SK-N-SH (cell line): ENCODE measurements at regions not wholly inside any gene's neighbourhood (a gene's known extent, or its start where the extent isn't known, plus 50 kb on each side); places are given as distances from the start of the nearest gene placed in this dataset.

Experiments used
- CTCF ChIA-PET: fragments of 300-600, 350-600 bp; formaldehyde crosslinking; extraction: SDS; loops from one replicate; lab custom pipeline; 2021; lab: Yijun Ruan, JAX
- POLR2A ChIA-PET: fragments of 350-600 bp; sonication (Branson Sonifier 250); formaldehyde crosslinking; extraction: SDS; loops from one replicate; lab custom pipeline; 2020; ENCODE audit warnings: antibody characterized with exemption, inconsistent platforms; lab: Yijun Ruan, JAX
- DNase-seq: peaks from one replicate; pipeline ENCODE4 v3.0.0; 2012
- H2AFZ ChIP-seq: fragments of 200-600 bp; sonication (generic); 2 replicates; pipeline ENCODE4 v1.8.1; 2016; ENCODE audit warnings: antibody characterized with exemption, mild to moderate bottlenecking, low read depth
- H3F3A ChIP-seq: fragments of 200-600 bp; sonication (generic); replicated peaks from 2 replicates; pipeline ENCODE3; 2016; ENCODE audit warnings: antibody characterized with exemption, mild to moderate bottlenecking; ENCODE audit not compliant: insufficient read depth
- H3K27ac ChIP-seq, 2 experiments: fragments of 200-500 bp in 1 of 2; fragments of 200-600 bp in 1 of 2; sonication (Bioruptor generic) in 1 of 2; sonication (generic), shearing (Covaris generic) in 1 of 2; 2 replicates each; pipeline versions ENCODE4 v1.5.1 to v1.6.1; 2014 to 2016; ENCODE audit warnings: low read depth in 2 of 2, inconsistent platforms in 1 of 2, low read length in 1 of 2, mild to moderate bottlenecking in 1 of 2, mixed read lengths in 1 of 2
- H3K27me3 ChIP-seq: fragments of 200-600 bp; sonication (generic), shearing (Covaris generic); 2 replicates; pipeline ENCODE4 v1.6.1; 2016; ENCODE audit warnings: mixed run types; ENCODE audit not compliant: insufficient read depth
- H3K36me3 ChIP-seq, 2 experiments: fragments of 200-500 bp in 1 of 2; fragments of 200-600 bp in 1 of 2; sonication (Bioruptor generic) in 1 of 2; sonication (generic) in 1 of 2; replicated peaks in 1 of 2; 2 replicates each; pipeline versions ENCODE3 to v1.5.1; 2014 to 2016; ENCODE audit warnings: low read length in 1 of 2, mild to moderate bottlenecking in 1 of 2; ENCODE audit not compliant: insufficient read depth in 2 of 2, control insufficient read depth in 1 of 2
- H3K4me1 ChIP-seq, 2 experiments: fragments of 200-500 bp in 1 of 2; fragments of 200-600 bp in 1 of 2; sonication (Bioruptor generic) in 1 of 2; sonication (generic), shearing (Covaris generic) in 1 of 2; 2 replicates each; pipeline versions ENCODE4 v1.5.1 to v1.6.1; 2014 to 2016; ENCODE audit warnings: low read depth in 1 of 2, low read length in 1 of 2, mixed run types in 1 of 2; ENCODE audit not compliant: insufficient read depth in 2 of 2, control insufficient read depth in 1 of 2
- H3K4me2 ChIP-seq: fragments of 200-600 bp; sonication (generic), shearing (Covaris generic); 2 replicates; pipeline ENCODE4 v1.6.1; 2017; ENCODE audit warnings: mixed run types
- H3K4me3 ChIP-seq, 2 experiments: fragments of 200-500 bp in 1 of 2; fragments of 200-600 bp in 1 of 2; sonication (Bioruptor generic) in 1 of 2; sonication (generic), shearing (Covaris generic) in 1 of 2; 2 replicates each; pipeline versions ENCODE4 v1.5.1 to v1.8.1; 2014 to 2016; ENCODE audit warnings: low read depth in 2 of 2, inconsistent platforms in 1 of 2, low read length in 1 of 2, mild to moderate bottlenecking in 1 of 2, mixed read lengths in 1 of 2, moderate library complexity in 1 of 2
- H3K79me2 ChIP-seq: fragments of 200-600 bp; sonication (generic); 2 replicates; pipeline ENCODE4 v1.8.1; 2017; ENCODE audit warnings: mild to moderate bottlenecking; ENCODE audit not compliant: insufficient read depth
- H3K9ac ChIP-seq: fragments of 200-600 bp; sonication (generic); 2 replicates; pipeline ENCODE4 v1.6.1; 2017; ENCODE audit warnings: mixed run types
- H3K9me2 ChIP-seq: fragments of 200-600 bp; sonication (generic); 2 replicates; pipeline ENCODE4 v1.6.1; 2017; ENCODE audit warnings: mixed run types
- H3K9me3 ChIP-seq: fragments of 200-600 bp; sonication (generic); 2 replicates; pipeline ENCODE4 v1.6.1; 2017; ENCODE audit warnings: mixed run types, mild to moderate bottlenecking, moderate library complexity
- H4K20me1 ChIP-seq: fragments of 200-600 bp; sonication (generic); 2 replicates; pipeline ENCODE4 v1.6.1; 2017; ENCODE audit warnings: mild to moderate bottlenecking, mixed run types; ENCODE audit not compliant: insufficient read depth
- EP300 ChIP-seq, 2 experiments: IDR thresholded peaks; 2 replicates each; pipeline versions ENCODE4 v1.4.0 to v1.6.1; 2012; ENCODE audit warnings: borderline replicate concordance in 1 of 2, low read depth in 1 of 2, low read length in 1 of 2
- FOXJ3 ChIP-seq: sonication (generic); formaldehyde crosslinking; IDR thresholded peaks from 2 replicates; pipeline ENCODE4 v1.5.1; 2020; ENCODE audit warnings: mild to moderate bottlenecking, missing genetic modification reagents
- GABPA ChIP-seq: IDR thresholded peaks from 2 replicates; pipeline ENCODE4 v1.4.0; 2012; ENCODE audit warnings: low read depth, mild to moderate bottlenecking
- GATA2 ChIP-seq: sonication (generic); formaldehyde crosslinking; IDR thresholded peaks from 2 replicates; pipeline ENCODE4 v1.5.0; 2020; ENCODE audit warnings: mild to moderate bottlenecking, missing genetic modification reagents
- IRF3 ChIP-seq: fragments of 150-350 bp; IDR thresholded peaks from 2 replicates; pipeline ENCODE4 v1.6.1; 2016; ENCODE audit warnings: mild to moderate bottlenecking, low read depth, low read length
- JUND ChIP-seq: IDR thresholded peaks from 2 replicates; pipeline ENCODE4 v1.4.0; 2012
- MEF2A ChIP-seq: IDR thresholded peaks from 2 replicates; pipeline ENCODE4 v1.4.0; 2012; ENCODE audit warnings: low read depth, borderline replicate concordance
- PBX3 ChIP-seq: IDR thresholded peaks from 2 replicates; pipeline ENCODE4; 2012
- POLR2AphosphoS5 ChIP-seq: IDR thresholded peaks from 2 replicates; pipeline ENCODE4 v1.6.1; 2012; ENCODE audit warnings: low read depth, low read length
- RAD21 ChIP-seq: IDR thresholded peaks from 2 replicates; pipeline ENCODE4 v1.6.1; 2012; ENCODE audit warnings: mild to moderate bottlenecking, low read length
- RFX5 ChIP-seq: IDR thresholded peaks from 2 replicates; pipeline ENCODE4 v1.6.1; 2012; ENCODE audit warnings: mild to moderate bottlenecking, improper control_type of control experiment, low read length
- RXRA ChIP-seq: IDR thresholded peaks from 2 replicates; pipeline ENCODE4 v1.4.0; 2012; ENCODE audit warnings: low read depth, mild to moderate bottlenecking, borderline replicate concordance
- SIN3A ChIP-seq: IDR thresholded peaks from 2 replicates; pipeline ENCODE4 v1.6.1; 2012; ENCODE audit warnings: low read depth, mild to moderate bottlenecking, low read length, moderate library complexity, borderline replicate concordance
- SMC3 ChIP-seq: IDR thresholded peaks from 2 replicates; pipeline ENCODE4 v1.6.1; 2012; ENCODE audit warnings: low read depth, low read length, improper control_type of control experiment
- TCF12 ChIP-seq: IDR thresholded peaks from 2 replicates; pipeline ENCODE4 v1.4.0; 2012
- USF2 ChIP-seq: fragments of 150-350 bp; IDR thresholded peaks from 2 replicates; pipeline ENCODE4 v1.6.1; 2017; ENCODE audit warnings: antibody characterized with exemption, low read length, low read depth, borderline replicate concordance
- YY1 ChIP-seq: IDR thresholded peaks from 2 replicates; pipeline ENCODE4 v1.4.0; 2012; ENCODE audit warnings: low read depth, mild to moderate bottlenecking
- WGBS: methylation state at CpG from one replicate; pipeline ENCODE4 v1.1.6; 2017; ENCODE audit warnings: low lambda C conversion rate; 5-methylcytosine and 5-hydroxymethylcytosine counted together
- TF ChIP-seq, protein P1 (sequence below): IDR thresholded peaks from 2 replicates; pipeline ENCODE4 v1.4.0; 2012; ENCODE audit warnings: low read depth, borderline replicate concordance
- TF ChIP-seq, protein P2 (sequence below): IDR thresholded peaks from 2 replicates; pipeline ENCODE4 v1.4.0; 2012; ENCODE audit warnings: low read depth
- TF ChIP-seq, protein P3 (sequence below): IDR thresholded peaks from 2 replicates; pipeline ENCODE4 v1.4.0; 2012; ENCODE audit warnings: low read depth, borderline replicate concordance

DNA sequence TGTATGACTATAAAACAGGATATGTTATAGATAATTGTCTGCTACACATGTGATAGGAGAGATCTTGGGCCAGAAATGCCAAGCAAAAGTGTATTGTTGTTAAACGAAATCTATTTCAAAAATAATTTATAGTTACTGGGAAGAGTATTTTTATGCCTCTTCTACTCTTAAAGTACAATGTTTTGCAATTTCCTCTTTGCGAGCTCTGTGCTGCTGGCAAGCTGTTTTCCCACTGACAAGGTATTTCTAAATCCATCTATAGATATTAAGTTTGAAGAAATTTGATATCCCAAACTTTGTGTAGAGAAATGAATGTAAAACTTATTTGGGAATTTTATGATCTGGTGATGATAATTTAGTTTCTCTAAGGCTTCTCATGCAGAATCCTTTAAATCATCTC lies 63.3 kb upstream of the PTGFR start:
- CTCF ChIA-PET: interaction anchor here (0.9 kb wide), 1 partner anchor 9 kb away, joined by 3 read pairs; no protein-coding TSS in a partner anchor
- Histone ChIP-seq H3K9me3 (no peaks in the 10 kb centered on the region; the same call in 1 of the 2 replicates), H3K4me3 (no peak overlapping the region), H3F3A (no peaks in the 10 kb centered on the region), H2AFZ (no peak overlapping the region), H3K79me2 (no peaks in the 10 kb centered on the region), H3K4me1 (no peaks in the 10 kb centered on the region; a peak in 2 of 4 replicates), H3K27ac (no peak overlapping the region), H3K4me2 (no peak overlapping the region), H3K9me2 (no peaks in the 10 kb centered on the region), H3K36me3 (no peaks in the 10 kb centered on the region), H3K27me3 (no peaks in the 10 kb centered on the region), H3K9ac (no peak overlapping the region), H4K20me1 (no peaks in the 10 kb centered on the region)
- POLR2A ChIA-PET: no interaction called here
- no peak for TF ChIP-seq RXRA
- no peak for TF ChIP-seq PBX3
- TF ChIP-seq, protein P1, sequence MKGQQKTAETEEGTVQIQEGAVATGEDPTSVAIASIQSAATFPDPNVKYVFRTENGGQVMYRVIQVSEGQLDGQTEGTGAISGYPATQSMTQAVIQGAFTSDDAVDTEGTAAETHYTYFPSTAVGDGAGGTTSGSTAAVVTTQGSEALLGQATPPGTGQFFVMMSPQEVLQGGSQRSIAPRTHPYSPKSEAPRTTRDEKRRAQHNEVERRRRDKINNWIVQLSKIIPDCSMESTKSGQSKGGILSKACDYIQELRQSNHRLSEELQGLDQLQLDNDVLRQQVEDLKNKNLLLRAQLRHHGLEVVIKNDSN: no peak
- no peak for TF ChIP-seq USF2
- no peak for TF ChIP-seq POLR2AphosphoS5
- TF ChIP-seq EP300 (IDR thresholded peaks at IDR 0.05; ENCODE audit: borderline replicate concordance in 1 of 2, low read depth in 1 of 2, low read length in 1 of 2): no peak
- TF ChIP-seq TCF12: no peak
- WGBS: 48% methylated on average over 2 of the region's 2 CpGs
- DNase-seq: no peak

DNA sequence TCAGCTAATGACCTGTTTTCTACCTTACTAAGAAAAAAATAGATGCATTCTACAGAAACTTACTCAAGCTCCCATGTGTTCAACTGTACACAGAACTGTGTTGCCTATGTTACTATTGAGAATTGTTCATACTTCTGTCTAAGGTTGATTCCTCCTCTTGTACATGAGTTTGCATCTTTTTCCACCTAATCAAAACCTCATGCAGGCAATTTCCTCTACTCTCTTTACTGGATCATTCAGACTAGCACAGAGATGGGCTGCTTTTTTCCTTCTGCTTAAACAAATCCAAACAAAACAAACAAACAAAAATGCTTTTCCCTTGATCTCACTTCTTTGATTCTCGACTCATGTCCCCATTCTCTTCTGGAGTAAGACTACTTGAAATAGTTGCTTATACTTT lies 58.8 kb upstream of the PTGFR start:
- Histone ChIP-seq H3K9me3 (peaks cover 11% of the 10 kb centered on the region; the same call in 1 of the 2 replicates), H4K20me1 (no peaks in the 10 kb centered on the region), H3K4me3 (no peak overlapping the region), H2AFZ (no peak overlapping the region), H3K4me1 (no peaks in the 10 kb centered on the region; a peak in 2 of 4 replicates), H3K36me3 (no peaks in the 10 kb centered on the region), H3K27ac (no peak overlapping the region), H3K9me2 (no peaks in the 10 kb centered on the region), H3K79me2 (no peaks in the 10 kb centered on the region), H3F3A (no peaks in the 10 kb centered on the region), H3K9ac (no peak overlapping the region), H3K4me2 (no peak overlapping the region), H3K27me3 (no peaks in the 10 kb centered on the region)
- ChIA-PET CTCF (no interaction called here), POLR2A (no interaction called here)
- DNase-seq: no peak
- TF ChIP-seq GATA2 (CRISPR knock-in tag) (no peak), RAD21 (no peak), FOXJ3 (CRISPR knock-in tag) (no peak), JUND (no peak), GABPA (no peak), TCF12 (no peak), PBX3 (no peak), SMC3 (no peak), SIN3A (no peak), POLR2AphosphoS5 (no peak), MEF2A (no peak), IRF3 (no peak), RFX5 (no peak), YY1 (no peak)
- TF ChIP-seq, protein P2, sequence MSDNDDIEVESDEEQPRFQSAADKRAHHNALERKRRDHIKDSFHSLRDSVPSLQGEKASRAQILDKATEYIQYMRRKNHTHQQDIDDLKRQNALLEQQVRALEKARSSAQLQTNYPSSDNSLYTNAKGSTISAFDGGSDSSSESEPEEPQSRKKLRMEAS: no peak
- TF ChIP-seq, protein P3, sequence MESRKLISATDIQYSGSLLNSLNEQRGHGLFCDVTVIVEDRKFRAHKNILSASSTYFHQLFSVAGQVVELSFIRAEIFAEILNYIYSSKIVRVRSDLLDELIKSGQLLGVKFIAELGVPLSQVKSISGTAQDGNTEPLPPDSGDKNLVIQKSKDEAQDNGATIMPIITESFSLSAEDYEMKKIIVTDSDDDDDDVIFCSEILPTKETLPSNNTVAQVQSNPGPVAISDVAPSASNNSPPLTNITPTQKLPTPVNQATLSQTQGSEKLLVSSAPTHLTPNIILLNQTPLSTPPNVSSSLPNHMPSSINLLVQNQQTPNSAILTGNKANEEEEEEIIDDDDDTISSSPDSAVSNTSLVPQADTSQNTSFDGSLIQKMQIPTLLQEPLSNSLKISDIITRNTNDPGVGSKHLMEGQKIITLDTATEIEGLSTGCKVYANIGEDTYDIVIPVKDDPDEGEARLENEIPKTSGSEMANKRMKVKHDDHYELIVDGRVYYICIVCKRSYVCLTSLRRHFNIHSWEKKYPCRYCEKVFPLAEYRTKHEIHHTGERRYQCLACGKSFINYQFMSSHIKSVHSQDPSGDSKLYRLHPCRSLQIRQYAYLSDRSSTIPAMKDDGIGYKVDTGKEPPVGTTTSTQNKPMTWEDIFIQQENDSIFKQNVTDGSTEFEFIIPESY: no peak
- TF ChIP-seq, protein P1: no peak
- 67% methylated on average over 1 of the region's 1 CpG for WGBS
